A673 (cell line): ENCODE measurements at regions not wholly inside any gene's neighbourhood (a gene's known extent, or its start where the extent isn't known, plus 50 kb on each side); places are given as distances from the start of the nearest gene placed in this dataset.

Source experiments
- BruUV-seq: library from RNA; stranded (reverse); fragments of 400-500 nt; replicated peaks from 2 replicates; lab custom pipeline; 2021; lab: Mats Ljungman, UMichigan
- CTCF ChIA-PET: fragments of 300-600 bp; sonication (Branson Sonifier 250); formaldehyde crosslinking; loops from one replicate; lab custom pipeline; 2022; ENCODE audit warnings: antibody characterized with exemption; lab: Charles Lee
- POLR2A ChIA-PET: fragments of 300-600 bp; sonication (Branson Sonifier 250); formaldehyde crosslinking; loops from one replicate; lab custom pipeline; 2022; ENCODE audit warnings: antibody characterized with exemption; ENCODE audit not compliant: low non-redundant PET; lab: Charles Lee
- DNase-seq: peaks from one replicate; pipeline ENCODE4 v3.0.0-alpha.2; 2015; ENCODE audit warnings: low spot score
- H3K27ac ChIP-seq: fragments of 200-600 bp; sonication (generic); 2 replicates; pipeline ENCODE4 v1.5.1; 2016; ENCODE audit warnings: mixed run types, low read depth, mild to moderate bottlenecking, mixed read lengths, antibody characterized with exemption, low read length; ENCODE audit not compliant: poor library complexity, severe bottlenecking
- H3K27me3 ChIP-seq: fragments of 200-600 bp; sonication (generic); replicated peaks from 2 replicates; pipeline ENCODE4 v1.6.1; 2017; ENCODE audit warnings: mixed run types, low read depth, mild to moderate bottlenecking, mixed read lengths, antibody characterized with exemption, low read length; ENCODE audit not compliant: insufficient read depth, poor library complexity
- H3K36me3 ChIP-seq: fragments of 200-600 bp; sonication (generic); 2 replicates; pipeline ENCODE4 v1.6.1; 2016; ENCODE audit warnings: mixed run types, mild to moderate bottlenecking, mixed read lengths, antibody characterized with exemption, low read length; ENCODE audit not compliant: insufficient read depth, poor library complexity, severe bottlenecking
- H3K4me1 ChIP-seq: fragments of 200-600 bp; sonication (generic); 2 replicates; pipeline ENCODE4 v1.6.1; 2017; ENCODE audit warnings: mixed run types, mild to moderate bottlenecking, mixed read lengths, antibody characterized with exemption, low read length; ENCODE audit not compliant: insufficient read depth, poor library complexity, severe bottlenecking
- H3K4me3 ChIP-seq: fragments of 200-600 bp; sonication (generic); 2 replicates; pipeline ENCODE4 v1.5.1; 2016; ENCODE audit warnings: low read depth, mixed run types, mild to moderate bottlenecking, mixed read lengths, low read length; ENCODE audit not compliant: poor library complexity, severe bottlenecking
- H3K9me3 ChIP-seq: fragments of 200-600 bp; sonication (generic); 2 replicates; pipeline ENCODE4 v1.6.1; 2016; ENCODE audit warnings: mixed run types, low read depth, mild to moderate bottlenecking, mixed read lengths, antibody characterized with exemption, low read length; ENCODE audit not compliant: poor library complexity, severe bottlenecking
- EZH2 ChIP-seq: fragments of 200-600 bp; sonication (generic); IDR thresholded peaks from 2 replicates; pipeline ENCODE4 v1.6.1; 2017; ENCODE audit warnings: borderline replicate concordance, low read depth, mild to moderate bottlenecking, mixed read lengths, antibody characterized with exemption, low read length; ENCODE audit not compliant: poor library complexity, severe bottlenecking
- intact Hi-C: fragments of 100-400 bp; cut with micrococcal nuclease; formaldehyde crosslinking; loops from one replicate; pipeline ENCODE4 v1.10.0; 2022; ENCODE audit not compliant: unreplicated experiment
- TF ChIP-seq, protein P1 (sequence below): fragments of 300-800, 200-600 bp; sonication (generic); conservative IDR thresholded peaks from 2 replicates; pipeline ENCODE4 v1.5.1; 2017; ENCODE audit warnings: low read depth, mild to moderate bottlenecking, antibody characterized with exemption, low read length, moderate library complexity, mixed read lengths

DNA sequence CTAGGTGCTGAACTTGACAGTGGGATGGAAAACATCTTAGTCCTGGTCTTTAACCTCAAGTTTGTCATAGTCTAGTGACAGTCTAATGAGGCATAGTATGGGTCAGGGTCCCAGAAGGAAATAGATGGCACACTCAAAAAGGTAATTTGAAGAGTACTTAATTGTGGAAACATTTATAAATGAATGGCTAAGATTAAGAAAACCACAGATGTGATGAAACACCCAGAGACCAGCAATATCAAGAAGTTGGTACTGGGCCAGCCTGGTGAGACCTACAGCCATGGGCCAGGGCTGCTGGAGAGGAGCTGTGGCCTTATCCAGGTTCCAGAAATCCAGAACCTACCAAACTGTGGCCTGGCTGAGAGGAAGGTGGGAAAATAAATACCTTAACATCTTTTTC, 93.5 kb upstream of the ATG10 start:
- POLR2A ChIA-PET: no interaction called here
- Histone ChIP-seq H3K4me1 (no peaks in the 10 kb centered on the region), H3K9me3 (no peaks in the 10 kb centered on the region), H3K27ac (no peak overlapping the region), H3K4me3 (no peak overlapping the region), H3K36me3 (no peaks in the 10 kb centered on the region), H3K27me3 (no peaks in the 10 kb centered on the region)
- no peak for DNase-seq
- TF ChIP-seq, protein P1, sequence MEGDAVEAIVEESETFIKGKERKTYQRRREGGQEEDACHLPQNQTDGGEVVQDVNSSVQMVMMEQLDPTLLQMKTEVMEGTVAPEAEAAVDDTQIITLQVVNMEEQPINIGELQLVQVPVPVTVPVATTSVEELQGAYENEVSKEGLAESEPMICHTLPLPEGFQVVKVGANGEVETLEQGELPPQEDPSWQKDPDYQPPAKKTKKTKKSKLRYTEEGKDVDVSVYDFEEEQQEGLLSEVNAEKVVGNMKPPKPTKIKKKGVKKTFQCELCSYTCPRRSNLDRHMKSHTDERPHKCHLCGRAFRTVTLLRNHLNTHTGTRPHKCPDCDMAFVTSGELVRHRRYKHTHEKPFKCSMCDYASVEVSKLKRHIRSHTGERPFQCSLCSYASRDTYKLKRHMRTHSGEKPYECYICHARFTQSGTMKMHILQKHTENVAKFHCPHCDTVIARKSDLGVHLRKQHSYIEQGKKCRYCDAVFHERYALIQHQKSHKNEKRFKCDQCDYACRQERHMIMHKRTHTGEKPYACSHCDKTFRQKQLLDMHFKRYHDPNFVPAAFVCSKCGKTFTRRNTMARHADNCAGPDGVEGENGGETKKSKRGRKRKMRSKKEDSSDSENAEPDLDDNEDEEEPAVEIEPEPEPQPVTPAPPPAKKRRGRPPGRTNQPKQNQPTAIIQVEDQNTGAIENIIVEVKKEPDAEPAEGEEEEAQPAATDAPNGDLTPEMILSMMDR: no peak
- TF ChIP-seq EZH2: no peak
- intact Hi-C loops: no loop called here
- no TSS peak for BruUV-seq
- CTCF ChIA-PET: no interaction called here

DNA sequence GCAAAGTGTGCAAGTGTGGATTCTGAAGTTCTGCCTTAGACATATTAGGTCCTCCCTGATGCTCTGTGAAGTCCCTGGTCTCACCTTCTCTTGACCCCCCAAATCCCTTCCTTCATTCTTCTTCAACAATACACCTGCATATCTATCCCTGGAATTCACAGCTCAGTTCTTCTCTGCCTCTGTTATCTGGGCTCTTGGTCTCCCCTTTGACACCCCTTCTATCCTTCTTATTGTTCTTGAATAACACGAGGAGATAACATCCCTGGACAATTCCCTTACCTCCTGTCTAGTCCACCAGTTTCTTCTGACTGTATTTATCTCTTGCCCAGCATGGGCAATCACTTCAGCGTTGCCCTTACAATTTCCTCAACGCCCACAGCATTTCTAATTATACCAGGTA, 104.8 kb upstream of the ATG10 start:
- no TSS peak for BruUV-seq
- CTCF ChIA-PET: no interaction called here
- Histone ChIP-seq H3K4me3 (no peak overlapping the region), H3K36me3 (no peaks in the 10 kb centered on the region), H3K9me3 (no peaks in the 10 kb centered on the region), H3K4me1 (no peaks in the 10 kb centered on the region), H3K27ac (no peak overlapping the region), H3K27me3 (no peaks in the 10 kb centered on the region)
- no peak for DNase-seq
- no peak for TF ChIP-seq EZH2
- TF ChIP-seq, protein P1: no peak
- intact Hi-C loops: no loop called here
- POLR2A ChIA-PET: no interaction called here

DNA sequence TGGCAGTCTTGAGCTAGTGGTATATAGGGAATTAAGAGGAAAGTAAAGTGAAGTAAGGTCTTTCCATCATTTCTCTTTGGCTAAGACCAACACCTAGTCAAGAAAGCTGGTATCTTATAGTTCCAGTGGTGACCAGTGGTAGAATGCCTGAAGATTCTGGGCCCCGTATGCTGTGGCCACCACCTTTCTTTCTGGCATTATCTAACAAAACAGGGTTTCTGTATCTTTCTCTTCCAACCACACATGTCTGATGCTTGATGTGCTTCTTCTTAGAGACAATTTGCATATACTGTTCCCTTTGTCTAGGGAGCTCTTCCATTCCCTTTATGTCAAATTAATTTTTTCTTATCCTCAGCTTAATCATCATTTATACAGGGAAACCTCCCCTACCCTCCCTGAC, 109.9 kb upstream of the SSBP2 start:
- Histone ChIP-seq H3K9me3 (no peaks in the 10 kb centered on the region), H3K27me3 (no peaks in the 10 kb centered on the region), H3K27ac (no peak overlapping the region), H3K36me3 (no peaks in the 10 kb centered on the region), H3K4me3 (no peak overlapping the region), H3K4me1 (no peaks in the 10 kb centered on the region)
- no peak for DNase-seq
- intact Hi-C loops: no loop called here
- no peak for TF ChIP-seq EZH2
- TF ChIP-seq, protein P1: no peak
- BruUV-seq: no TSS peak
- POLR2A ChIA-PET: no interaction called here
- CTCF ChIA-PET: no interaction called here

DNA sequence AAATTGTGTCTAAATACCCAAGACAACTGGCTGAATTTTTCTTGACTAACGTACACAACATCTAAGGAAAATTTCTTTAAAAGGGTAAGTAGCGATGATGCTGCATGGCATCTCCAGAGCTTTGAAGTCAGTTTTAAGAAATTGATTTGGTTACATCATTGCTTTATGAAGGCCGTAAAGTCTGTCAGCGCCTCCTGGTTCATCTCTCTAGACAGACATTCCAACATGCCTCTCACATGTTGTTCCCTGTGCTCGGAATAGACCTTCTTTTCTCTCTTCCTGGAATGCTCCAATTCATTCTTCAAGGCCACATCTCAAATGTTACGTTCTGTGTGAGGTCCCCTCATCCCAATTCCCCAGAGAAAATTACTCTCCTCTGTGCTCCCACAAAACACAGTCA, 108.7 kb upstream of the SSBP2 start:
- H3K27ac ChIP-seq: no peak overlapping the region
- ChIA-PET POLR2A (no interaction called here), CTCF (no interaction called here)
- no TSS peak for BruUV-seq
- peaks cover 11% of the 10 kb centered on the region for H3K4me1 ChIP-seq
- DNase-seq: no peak
- no peaks in the 10 kb centered on the region for H3K36me3 ChIP-seq
- intact Hi-C loops: no loop called here
- TF ChIP-seq, protein P1: no peak
- no peak for TF ChIP-seq EZH2
- no peaks in the 10 kb centered on the region for H3K9me3 ChIP-seq
- H3K4me3 ChIP-seq: no peak overlapping the region
- H3K27me3 ChIP-seq: no peaks in the 10 kb centered on the region
